Astrocyte (in vitro differentiated cells and primary cell): ENCODE measurements at regions not wholly inside any gene's neighbourhood (a gene's known extent, or its start where the extent isn't known, plus 50 kb on each side); places are given as distances from the start of the nearest gene placed in this dataset.

Experiments used
- CTCF ChIP-seq: IDR thresholded peaks from 2 replicates; pipeline ENCODE4 v1.5.1; 2011; ENCODE audit warnings: low read depth, mild to moderate bottlenecking, inconsistent platforms, low read length, moderate library complexity; ENCODE audit not compliant: insufficient read depth
- EZH2 ChIP-seq: IDR thresholded peaks from 2 replicates; pipeline ENCODE4 v1.6.1; 2012; ENCODE audit warnings: mild to moderate bottlenecking, low read length, inconsistent platforms; ENCODE audit not compliant: insufficient read depth

DNA sequence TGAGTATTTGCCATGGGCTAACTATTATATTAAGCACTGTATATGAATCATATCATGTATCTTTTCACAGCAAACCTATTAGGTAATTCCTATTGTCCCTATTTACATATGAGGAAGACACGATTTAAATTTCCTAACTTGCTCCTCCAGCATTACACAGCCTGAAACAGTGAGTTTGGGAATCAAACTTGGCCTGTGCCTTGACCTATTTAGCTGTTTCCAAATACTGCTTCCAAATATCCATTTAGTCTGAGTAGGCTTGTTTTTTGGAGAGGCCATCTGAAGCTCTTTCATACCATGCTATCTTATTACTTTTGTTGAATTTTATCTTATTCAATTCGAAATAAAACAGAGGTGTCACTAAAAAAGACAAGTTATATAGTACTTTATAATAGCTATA is 447.3 kb upstream of the MPDZ start:
- TF ChIP-seq CTCF (no peak), EZH2 (no peak)
